Prostate gland (tissue), 2 donors: ENCODE measurements at regions not wholly inside any gene's neighbourhood (a gene's known extent, or its start where the extent isn't known, plus 50 kb on each side); places are given as distances from the start of the nearest gene placed in this dataset.

Experiments
- POLR2A ChIP-seq: fragments of 450-650 bp; IDR thresholded peaks from one replicate; pipeline ENCODE4 v1.6.1; 2016; ENCODE audit warnings: antibody characterized with exemption, mild to moderate bottlenecking
- POLR2AphosphoS5 ChIP-seq: sonication (generic); formaldehyde crosslinking; IDR thresholded peaks from one replicate; pipeline ENCODE4 v1.6.1; 2017; ENCODE audit warnings: antibody characterized with exemption
- TF ChIP-seq, protein P1 (sequence below), 4 experiments: fragments of 200-600 bp in 2 of 4; fragments of 450-650 bp in 2 of 4; sonication (generic) in 2 of 4; IDR thresholded peaks; 1 replicate in 3 of 4; 2 replicates in 1 of 4; pipeline ENCODE4 v1.5.1; 2016 to 2019; ENCODE audit warnings: antibody characterized with exemption in 4 of 4, mild to moderate bottlenecking in 2 of 4, moderate library complexity in 2 of 4

DNA sequence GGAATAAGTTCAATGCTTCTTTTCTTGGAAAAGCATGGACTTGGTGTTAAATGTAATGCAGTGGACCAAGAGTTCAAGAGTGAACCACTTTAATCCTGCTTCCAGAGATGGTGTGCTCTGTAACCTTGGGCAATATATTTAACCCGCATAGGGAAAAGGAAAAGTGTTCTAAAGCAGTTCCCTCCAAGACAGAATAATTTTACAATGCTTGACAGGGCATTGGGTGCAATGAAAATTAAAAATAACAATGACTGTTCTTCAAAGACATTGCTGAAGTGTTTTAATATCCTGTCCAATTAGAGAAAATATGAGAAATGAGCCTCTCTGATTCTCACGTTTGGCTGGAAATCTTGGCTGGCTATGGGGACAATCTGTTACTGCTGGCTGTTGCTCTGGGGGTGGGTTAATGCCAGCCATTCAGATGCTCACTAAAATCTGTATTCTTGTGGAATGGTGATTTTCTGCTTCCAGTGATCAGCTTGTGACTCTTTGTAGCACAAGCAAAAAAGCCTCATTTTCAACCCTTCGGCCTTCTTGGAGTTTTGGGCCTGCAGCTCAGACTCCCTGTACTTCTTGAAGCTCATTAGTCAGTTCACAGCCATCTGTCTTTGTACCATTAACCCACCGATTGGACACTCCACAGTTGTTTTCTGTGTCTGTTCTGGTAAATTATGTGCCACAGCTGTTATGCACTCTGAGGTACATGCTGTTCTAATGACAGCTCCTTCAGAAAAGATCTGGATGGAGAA, 310.6 kb downstream of the LMO7 start:
- TF ChIP-seq, protein P1, sequence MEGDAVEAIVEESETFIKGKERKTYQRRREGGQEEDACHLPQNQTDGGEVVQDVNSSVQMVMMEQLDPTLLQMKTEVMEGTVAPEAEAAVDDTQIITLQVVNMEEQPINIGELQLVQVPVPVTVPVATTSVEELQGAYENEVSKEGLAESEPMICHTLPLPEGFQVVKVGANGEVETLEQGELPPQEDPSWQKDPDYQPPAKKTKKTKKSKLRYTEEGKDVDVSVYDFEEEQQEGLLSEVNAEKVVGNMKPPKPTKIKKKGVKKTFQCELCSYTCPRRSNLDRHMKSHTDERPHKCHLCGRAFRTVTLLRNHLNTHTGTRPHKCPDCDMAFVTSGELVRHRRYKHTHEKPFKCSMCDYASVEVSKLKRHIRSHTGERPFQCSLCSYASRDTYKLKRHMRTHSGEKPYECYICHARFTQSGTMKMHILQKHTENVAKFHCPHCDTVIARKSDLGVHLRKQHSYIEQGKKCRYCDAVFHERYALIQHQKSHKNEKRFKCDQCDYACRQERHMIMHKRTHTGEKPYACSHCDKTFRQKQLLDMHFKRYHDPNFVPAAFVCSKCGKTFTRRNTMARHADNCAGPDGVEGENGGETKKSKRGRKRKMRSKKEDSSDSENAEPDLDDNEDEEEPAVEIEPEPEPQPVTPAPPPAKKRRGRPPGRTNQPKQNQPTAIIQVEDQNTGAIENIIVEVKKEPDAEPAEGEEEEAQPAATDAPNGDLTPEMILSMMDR (IDR thresholded peaks at IDR 0.05): no peak
- TF ChIP-seq POLR2AphosphoS5 (no peak), POLR2A (no peak)
